ENCODE measurements at regions not wholly inside any gene's neighbourhood (a gene's known extent, or its start where the extent isn't known, plus 50 kb on each side); places are given as distances from the start of the nearest gene placed in this dataset.

- Histone ChIP-seq H3K4me3 (ENCODE audit: low read depth in 1 of 3, low read length in 3 of 3) (no peak overlapping the region), H3K9ac (ENCODE audit: low read depth in 1 of 2, low read length in 2 of 2) (no peak overlapping the region), H3K36me3 (ENCODE audit: control insufficient read depth in 4 of 4, insufficient read depth in 3 of 4, low read depth in 1 of 4, low read length in 3 of 4) (no peaks in the 10 kb centered on the region), H3K27me3 (ENCODE audit: control insufficient read depth in 4 of 4, insufficient read depth in 4 of 4, low read length in 3 of 4) (peaks cover 0 to 2% (median 1%) of the 10 kb centered on the region in 4 donors), H3K27ac (ENCODE audit: low read depth in 1 of 2, low read length in 2 of 2) (no peak overlapping the region), H3K9me3 (ENCODE audit: control insufficient read depth in 4 of 4, low read length in 3 of 4) (peaks cover 4 to 11% (median 7%) of the 10 kb centered on the region in 4 donors), H3K4me1 (ENCODE audit: control insufficient read depth in 4 of 4, insufficient read depth in 4 of 4, low read length in 3 of 4) (no peaks in the 10 kb centered on the region)
- WGBS: 82% methylated on average over 10 of the region's 10 CpGs
- DNase-seq (ENCODE audit: low spot score): no peak
- no peak for TF ChIP-seq TAF1 (conservative IDR thresholded peaks at IDR 0.05)
- no peak for TF ChIP-seq GABPA (IDR thresholded peaks at IDR 0.05 in 1 of 2, conservative IDR thresholded peaks at IDR 0.05 in 1 of 2)
- no peak for TF ChIP-seq HNF4A (conservative IDR thresholded peaks at IDR 0.05)
- TF ChIP-seq, protein P1, sequence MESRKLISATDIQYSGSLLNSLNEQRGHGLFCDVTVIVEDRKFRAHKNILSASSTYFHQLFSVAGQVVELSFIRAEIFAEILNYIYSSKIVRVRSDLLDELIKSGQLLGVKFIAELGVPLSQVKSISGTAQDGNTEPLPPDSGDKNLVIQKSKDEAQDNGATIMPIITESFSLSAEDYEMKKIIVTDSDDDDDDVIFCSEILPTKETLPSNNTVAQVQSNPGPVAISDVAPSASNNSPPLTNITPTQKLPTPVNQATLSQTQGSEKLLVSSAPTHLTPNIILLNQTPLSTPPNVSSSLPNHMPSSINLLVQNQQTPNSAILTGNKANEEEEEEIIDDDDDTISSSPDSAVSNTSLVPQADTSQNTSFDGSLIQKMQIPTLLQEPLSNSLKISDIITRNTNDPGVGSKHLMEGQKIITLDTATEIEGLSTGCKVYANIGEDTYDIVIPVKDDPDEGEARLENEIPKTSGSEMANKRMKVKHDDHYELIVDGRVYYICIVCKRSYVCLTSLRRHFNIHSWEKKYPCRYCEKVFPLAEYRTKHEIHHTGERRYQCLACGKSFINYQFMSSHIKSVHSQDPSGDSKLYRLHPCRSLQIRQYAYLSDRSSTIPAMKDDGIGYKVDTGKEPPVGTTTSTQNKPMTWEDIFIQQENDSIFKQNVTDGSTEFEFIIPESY (IDR thresholded peaks at IDR 0.05): no peak
- no peak for TF ChIP-seq NR2F2 (IDR thresholded peaks at IDR 0.05)
- TF ChIP-seq RXRA (IDR thresholded peaks at IDR 0.05): no peak
Observed at GRCh38 chr1:5764959-5765358, 227.3 kb downstream of the NPHP4 start.

GRCh38 chr1:5764464-5764863, 227.8 kb downstream of the NPHP4 start:
- Histone ChIP-seq H3K27ac (ENCODE audit: low read depth in 1 of 2, low read length in 2 of 2) (no peak overlapping the region), H3K36me3 (ENCODE audit: control insufficient read depth in 4 of 4, insufficient read depth in 3 of 4, low read depth in 1 of 4, low read length in 3 of 4) (no peaks in the 10 kb centered on the region), H3K27me3 (ENCODE audit: control insufficient read depth in 4 of 4, insufficient read depth in 4 of 4, low read length in 3 of 4) (peaks cover 0 to 2% (median 1%) of the 10 kb centered on the region in 4 donors), H3K4me3 (ENCODE audit: low read depth in 1 of 3, low read length in 3 of 3) (no peak overlapping the region), H3K9ac (ENCODE audit: low read depth in 1 of 2, low read length in 2 of 2) (no peak overlapping the region), H3K4me1 (ENCODE audit: control insufficient read depth in 4 of 4, insufficient read depth in 4 of 4, low read length in 3 of 4) (no peaks in the 10 kb centered on the region), H3K9me3 (ENCODE audit: control insufficient read depth in 4 of 4, low read length in 3 of 4) (peaks cover 4 to 11% (median 7%) of the 10 kb centered on the region in 4 donors)
- WGBS: 35% methylated on average over 8 of the region's 8 CpGs
- no peak for DNase-seq (ENCODE audit: low spot score)
- TF ChIP-seq FOXA2 (IDR thresholded peaks at IDR 0.05) (no peak), RXRA (IDR thresholded peaks at IDR 0.05) (no peak), HNF4G (IDR thresholded peaks at IDR 0.05) (no peak), FOXA1 (IDR thresholded peaks at IDR 0.05) (no peak), GABPA (IDR thresholded peaks at IDR 0.05 in 1 of 2, conservative IDR thresholded peaks at IDR 0.05 in 1 of 2) (no peak), YY1 (IDR thresholded peaks at IDR 0.05) (no peak)
- TF ChIP-seq, protein P2, sequence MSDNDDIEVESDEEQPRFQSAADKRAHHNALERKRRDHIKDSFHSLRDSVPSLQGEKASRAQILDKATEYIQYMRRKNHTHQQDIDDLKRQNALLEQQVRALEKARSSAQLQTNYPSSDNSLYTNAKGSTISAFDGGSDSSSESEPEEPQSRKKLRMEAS (IDR thresholded peaks at IDR 0.05): no peak

DNA sequence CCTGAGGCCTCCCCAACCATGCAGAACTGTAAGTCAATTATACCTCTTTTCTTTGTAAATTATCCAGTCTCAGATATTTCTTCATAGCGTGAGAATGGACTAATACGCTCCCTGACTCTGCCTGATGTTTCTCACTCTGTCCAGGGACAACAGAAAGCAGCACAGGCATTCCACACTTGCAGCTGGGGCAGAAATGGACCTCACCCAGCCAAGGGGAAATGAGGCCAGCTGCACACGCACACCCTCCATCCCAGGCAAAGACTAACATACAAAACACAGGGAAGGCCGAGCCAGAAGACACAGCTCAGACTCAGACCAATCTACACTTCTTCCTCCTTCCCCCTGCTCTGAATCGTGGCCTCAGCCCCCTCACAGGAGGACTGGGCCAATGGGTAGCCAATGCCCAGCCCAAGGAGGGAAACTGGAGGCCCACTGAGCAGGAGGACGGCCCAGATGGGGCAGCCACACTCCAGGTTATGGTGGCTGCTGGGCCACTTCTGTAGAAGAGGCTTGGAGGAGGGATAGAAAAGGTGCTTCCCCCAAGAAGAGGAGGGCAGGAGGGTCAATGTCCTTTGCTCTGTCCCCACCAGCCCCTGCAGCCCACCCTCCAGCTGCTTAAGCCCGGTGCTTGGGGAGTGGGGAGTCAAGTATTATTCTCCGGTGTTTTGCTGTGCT, 228.4 kb downstream of the NPHP4 start:
- Histone ChIP-seq H3K9ac (ENCODE audit: low read depth in 1 of 2, low read length in 2 of 2) (no peak overlapping the region), H3K27ac (ENCODE audit: low read depth in 1 of 2, low read length in 2 of 2) (no peak overlapping the region), H3K36me3 (ENCODE audit: control insufficient read depth in 4 of 4, insufficient read depth in 3 of 4, low read depth in 1 of 4, low read length in 3 of 4) (no peaks in the 10 kb centered on the region), H3K4me1 (ENCODE audit: control insufficient read depth in 4 of 4, insufficient read depth in 4 of 4, low read length in 3 of 4) (no peaks in the 10 kb centered on the region), H3K27me3 (ENCODE audit: control insufficient read depth in 4 of 4, insufficient read depth in 4 of 4, low read length in 3 of 4) (peaks cover 0 to 2% (median 0%) of the 10 kb centered on the region in 4 donors), H3K9me3 (ENCODE audit: control insufficient read depth in 4 of 4, low read length in 3 of 4) (peaks cover 4 to 11% (median 7%) of the 10 kb centered on the region in 4 donors), H3K4me3 (ENCODE audit: low read depth in 1 of 3, low read length in 3 of 3) (no peak overlapping the region)
- WGBS: 69% methylated on average over 8 of the region's 8 CpGs
- no peak for DNase-seq (ENCODE audit: low spot score)
- TF ChIP-seq, protein P1 (IDR thresholded peaks at IDR 0.05): no peak
- TF ChIP-seq, protein P3, sequence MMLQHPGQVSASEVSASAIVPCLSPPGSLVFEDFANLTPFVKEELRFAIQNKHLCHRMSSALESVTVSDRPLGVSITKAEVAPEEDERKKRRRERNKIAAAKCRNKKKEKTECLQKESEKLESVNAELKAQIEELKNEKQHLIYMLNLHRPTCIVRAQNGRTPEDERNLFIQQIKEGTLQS (IDR thresholded peaks at IDR 0.05): no peak
- no peak for TF ChIP-seq JUND (IDR thresholded peaks at IDR 0.05)
- TF ChIP-seq RAD21 (IDR thresholded peaks at IDR 0.05): no peak
- TF ChIP-seq NR2F2 (IDR thresholded peaks at IDR 0.05): no peak
- no peak for TF ChIP-seq SP1 (IDR thresholded peaks at IDR 0.05)
- no peak for TF ChIP-seq HNF4G (IDR thresholded peaks at IDR 0.05)
- no peak for TF ChIP-seq GABPA (IDR thresholded peaks at IDR 0.05 in 1 of 2, conservative IDR thresholded peaks at IDR 0.05 in 1 of 2)
